ENCODE measurements at regions not wholly inside any gene's neighbourhood (a gene's known extent, or its start where the extent isn't known, plus 50 kb on each side); places are given as distances from the start of the nearest gene placed in this dataset.
"Not testable (repeated sequence)": the region's sequence is repeated elsewhere in the genome, so short reads cannot be mapped to it uniquely, and the experiment has no call there.

DNA sequence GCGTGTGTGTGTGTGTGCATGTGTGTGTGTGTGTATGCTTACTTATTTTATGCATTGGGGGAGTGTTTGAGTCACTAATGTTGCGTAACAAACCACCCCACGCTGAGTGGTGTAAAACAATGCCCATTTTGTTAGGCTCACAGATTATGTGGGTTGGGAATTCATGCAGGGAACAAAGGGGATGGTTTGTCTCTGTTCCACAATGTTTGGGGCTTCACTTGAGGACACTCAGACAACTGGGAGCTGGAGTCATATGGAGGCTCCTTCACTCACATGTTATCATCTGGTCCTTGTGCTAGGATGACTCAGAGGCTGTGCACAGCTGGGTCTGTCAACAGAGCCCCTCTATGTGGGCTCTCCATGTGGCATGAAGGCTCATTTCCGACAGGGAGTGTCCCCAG, 51.3 kb upstream of the LARGE1 start:
- no peak for DNase-seq

DNA sequence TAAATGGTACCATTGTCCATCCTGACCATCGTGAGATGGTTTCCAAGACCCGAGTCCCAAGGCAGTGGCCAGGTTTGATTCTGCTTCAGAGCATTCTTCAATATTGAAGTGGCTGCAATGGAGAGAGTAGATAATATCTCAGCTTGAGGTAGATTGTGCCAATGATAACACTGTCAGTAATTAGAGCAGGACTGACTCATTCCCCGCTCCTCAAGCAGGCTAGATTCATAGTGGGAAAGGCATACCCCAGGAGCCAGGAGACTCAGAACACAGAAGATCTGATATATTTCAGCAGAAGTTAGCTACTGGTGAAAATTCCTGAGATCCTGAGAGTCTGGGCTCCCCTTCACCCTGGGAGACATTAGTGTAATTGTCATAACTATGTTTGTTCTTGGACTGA, 55.6 kb upstream of the LARGE1 start:
- no peak for DNase-seq

DNA sequence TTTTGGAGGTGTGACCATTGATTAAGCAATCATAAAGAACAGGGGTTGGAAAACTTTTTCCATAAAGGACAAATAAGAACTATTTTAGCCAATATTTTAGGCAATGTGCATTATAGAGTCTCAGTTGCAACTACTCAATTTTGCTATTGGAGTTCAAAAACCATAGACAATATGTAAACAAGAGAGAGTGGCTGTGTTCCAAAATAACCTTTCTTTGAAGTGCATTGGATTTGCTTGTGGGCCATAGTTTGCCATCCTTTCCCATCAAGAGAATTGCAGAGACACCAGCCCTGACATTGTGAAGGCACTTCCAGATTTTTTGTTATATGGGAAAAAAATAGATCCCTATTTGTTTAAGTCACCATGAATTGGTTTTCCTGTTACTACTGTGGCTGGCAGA, 63.3 kb upstream of the LARGE1 start:
- DNase-seq = no peak

DNA sequence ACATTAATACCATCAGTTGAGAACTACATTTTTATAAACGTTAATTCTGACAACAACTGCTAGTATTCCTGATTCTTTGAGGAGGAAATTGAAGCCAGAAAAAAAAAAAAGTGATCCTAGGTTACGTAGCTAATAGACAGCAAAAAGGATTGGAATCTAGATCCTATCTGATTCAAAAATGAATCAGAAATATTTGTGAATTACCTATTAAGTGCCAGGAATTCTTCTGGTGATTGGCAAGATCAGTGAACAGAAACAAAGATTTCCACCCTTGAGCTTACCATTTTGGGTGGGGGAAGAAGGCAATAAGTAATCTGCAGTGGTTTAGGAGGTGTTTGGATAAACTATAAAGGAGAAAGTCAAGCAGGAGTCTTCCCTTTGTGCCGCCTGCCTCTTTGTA, 63.9 kb upstream of the LARGE1 start:
- DNase-seq = no peak

DNA sequence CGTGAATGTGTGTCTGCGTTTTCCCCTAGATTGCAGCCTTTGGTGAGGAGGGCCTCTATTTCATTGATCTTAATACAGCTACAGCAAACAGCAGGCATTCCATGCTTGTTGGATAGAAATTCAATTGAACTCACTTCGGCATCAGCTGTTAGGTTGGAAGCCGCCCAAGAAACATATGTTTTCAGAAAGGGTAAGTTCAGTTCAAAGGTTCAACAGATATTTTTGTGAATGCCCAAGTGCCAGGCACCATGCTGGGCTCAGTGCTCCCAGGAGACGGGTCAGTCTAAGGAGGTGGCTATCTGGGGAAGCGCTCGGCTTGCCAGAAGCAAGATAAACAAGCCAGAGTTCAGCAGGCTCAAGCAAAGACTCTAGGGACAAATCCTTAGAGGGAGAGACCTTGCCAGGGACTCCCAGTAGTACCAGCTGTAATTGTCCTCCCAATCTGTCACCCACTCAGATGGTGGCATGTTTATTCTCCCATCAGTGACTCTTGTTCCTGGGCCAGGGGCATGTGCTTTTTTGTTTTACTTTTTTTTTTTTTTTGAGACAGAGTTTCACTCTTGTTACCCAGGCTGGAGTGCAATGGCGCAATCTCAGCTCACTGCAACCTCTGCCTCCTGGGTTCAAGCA, 64.5 kb upstream of the LARGE1 start:
- DNase-seq = no peak

DNA sequence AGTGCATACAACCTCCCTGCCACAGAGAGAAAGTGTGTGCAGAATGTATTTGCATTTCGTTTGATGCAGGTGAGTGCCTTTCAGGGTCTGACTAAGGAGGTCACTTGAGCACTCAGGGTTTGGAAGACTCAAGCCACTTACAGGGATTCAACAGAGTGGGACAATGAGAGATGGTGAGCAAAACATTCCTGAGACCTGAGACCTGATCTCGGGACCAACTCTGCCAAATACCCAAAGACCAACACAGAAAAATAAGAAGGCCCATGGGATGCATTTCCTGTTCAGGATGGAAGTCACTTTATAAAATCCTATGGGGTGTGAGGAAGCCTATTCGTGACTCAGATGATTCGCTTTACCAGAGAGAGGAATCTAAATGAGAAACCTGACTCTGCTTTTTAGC, 65.2 kb upstream of the LARGE1 start:
- no peak for DNase-seq

DNA sequence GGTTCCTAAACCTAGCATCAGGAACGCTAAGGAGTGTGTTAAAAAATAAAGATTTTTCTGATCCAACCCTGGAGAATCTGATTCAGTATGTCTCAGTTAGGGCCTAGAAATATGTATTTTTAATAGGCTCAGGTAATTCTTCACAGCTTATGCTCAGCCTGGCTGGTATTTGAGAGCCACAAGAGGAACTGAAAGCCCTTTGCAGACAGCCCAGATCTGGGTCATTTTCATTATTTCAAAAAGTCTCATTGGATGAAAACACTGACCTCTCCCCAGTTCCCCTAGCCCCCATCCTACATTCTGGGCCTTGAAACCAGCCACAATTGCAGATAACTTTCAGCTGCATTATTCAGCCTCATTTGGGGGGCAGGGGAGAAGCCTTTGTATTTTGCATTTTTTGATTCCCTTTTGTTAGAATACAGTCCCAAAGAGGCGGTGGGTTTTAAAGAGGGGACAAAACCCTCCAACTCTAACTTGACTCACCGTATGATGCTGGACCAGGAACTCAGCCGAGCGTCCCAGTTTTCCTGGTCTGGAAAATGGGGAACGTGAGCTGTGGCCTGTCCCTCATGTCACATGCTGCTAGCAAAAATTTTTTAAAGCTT, 66.0 kb upstream of the LARGE1 start:
- DNase-seq = no peak

DNA sequence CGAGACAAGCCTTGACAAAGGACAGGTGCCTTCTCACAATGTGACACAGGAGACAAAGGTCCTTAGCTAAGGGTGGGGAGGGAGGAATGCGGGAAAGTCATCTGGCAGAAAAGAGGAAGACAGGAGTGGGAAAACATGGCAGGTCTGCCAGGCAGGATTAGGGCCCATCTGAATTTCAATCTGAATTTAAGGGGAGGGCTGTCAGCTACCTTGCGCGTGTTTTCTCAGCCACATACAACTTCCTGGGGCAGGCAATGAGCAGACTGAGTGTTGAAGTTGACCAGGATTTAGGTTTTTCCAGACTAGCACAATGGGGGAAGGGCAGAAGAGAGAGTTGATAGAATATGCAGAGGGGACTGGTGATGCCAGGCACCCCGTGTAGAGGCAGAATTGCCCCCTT, 66.7 kb upstream of the LARGE1 start:
- DNase-seq = no peak

DNA sequence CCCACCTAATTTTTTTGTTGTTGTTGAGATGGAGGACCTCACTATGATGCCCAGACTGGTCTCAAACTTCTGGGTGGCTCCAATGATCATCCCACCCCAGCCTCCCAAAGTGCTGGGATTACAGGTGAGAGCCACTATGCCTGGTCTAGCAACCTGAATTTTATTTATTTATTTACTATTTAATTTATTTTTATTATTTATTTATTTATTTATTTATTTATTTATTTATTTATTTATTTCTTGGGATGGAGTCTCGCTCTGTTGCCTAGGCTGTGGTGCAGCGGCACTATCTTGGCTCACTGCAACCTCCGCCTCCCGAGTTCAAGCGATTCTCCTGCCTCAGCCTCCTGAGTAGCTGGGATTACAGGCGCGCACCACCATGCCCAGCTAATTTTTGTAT, 69.0 kb upstream of the LARGE1 start:
- not testable (repeated sequence) for DNase-seq

DNA sequence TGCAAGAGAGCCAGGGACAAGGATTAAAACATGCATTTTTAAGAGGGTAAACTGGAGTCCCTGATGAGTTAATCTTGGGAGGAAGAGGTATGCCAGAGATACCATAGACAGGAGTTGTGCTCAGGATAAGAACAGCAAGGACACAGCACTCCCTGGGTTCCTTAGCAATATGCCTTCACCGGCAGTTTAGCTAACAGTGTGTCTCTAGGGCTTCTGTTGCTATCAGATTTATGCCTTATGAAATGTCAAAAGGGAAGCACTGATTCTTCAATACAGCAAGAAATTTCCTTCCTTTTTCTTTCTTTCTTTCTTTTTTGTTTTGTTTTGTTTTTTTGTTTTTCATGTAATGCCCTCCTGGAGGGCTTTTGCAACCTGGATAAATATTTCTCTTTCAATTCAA, 71.3 kb upstream of the LARGE1 start:
- no peak for DNase-seq

DNA sequence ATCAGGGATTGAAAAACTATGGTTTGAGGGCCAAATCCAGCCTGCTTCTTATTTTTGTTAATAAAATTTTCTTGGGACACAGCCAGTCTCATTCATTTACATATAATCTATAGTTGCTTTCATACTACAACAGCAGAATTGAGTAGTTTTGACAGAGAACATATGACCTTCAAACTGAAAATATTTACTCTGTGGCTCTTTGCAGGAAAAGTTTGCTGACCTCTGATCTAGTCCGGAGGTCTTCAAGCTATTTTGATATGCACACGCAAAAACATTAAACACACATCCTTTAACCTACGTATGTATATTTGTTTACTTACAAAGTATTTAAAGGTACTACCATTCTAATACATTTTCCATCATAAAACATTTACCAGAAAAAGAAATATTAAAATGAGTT, 76.5 kb upstream of the LARGE1 start:
- no peak for DNase-seq

DNA sequence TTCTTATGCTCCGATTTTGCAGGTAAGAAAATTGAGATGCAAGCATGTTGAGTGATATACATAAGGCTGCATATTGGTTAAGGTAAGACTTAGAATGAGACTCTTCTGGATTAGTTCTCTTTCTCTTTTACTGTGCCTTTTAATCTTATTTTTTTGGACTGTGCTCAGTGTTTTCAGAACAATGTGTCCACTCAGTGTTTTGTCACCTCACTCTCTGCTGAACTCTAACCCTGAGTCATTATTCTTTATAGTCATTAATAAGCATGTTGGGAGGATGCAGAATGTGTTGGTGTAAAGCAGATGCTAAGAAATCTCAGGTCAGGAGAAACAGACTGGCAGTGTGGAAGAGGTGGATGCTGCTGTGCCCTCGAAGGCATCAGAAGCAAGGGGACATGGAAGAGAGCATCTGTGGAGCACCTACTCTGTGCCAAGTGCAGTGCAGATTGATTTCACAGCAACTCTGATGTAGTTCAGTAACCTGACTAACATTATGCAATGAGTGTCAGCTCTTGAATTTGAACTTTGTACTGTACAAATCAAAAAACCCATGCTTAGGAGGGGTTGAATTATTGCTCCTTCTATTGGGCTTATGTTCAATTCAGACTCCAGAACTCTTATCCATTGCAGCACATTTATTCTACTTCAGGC, 80.7 kb upstream of the LARGE1 start:
- no peak for DNase-seq

DNA sequence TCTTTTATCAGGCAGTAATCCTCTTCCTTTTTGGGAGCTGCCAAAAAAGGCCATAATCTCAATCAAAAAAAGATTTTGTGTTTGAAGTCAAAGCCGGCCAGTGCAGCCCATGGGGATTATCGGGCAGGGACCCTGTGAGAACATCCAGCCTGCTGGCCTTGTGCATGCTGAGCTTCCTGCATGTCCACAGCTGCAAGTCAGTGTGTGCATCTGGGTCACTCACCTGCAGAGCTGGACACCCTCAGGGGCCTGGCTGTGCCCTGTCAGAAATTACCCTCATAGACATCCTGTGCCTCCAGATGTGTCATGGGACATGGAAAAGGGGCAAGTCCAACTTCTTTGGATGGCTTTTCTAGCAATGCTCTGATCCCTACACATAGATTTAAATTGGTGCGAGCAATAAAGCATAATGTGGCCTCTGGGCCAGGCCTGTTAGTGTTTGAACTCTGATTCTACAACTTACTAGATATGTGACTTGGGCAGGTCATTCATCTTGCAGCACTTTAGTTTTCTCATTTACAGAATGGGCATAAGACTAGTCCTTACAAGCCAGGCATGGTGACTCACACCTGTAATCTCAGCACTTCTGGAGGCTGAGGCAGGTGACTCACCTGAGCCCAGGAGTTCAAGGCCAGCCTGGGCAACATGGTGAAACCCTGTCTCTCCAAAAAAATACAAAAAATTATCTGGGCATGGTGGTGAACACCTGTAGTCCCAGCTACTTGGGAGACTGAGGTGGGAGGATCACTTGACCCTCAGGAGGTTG, 81.6 kb upstream of the LARGE1 start:
- DNase-seq = no peak

DNA sequence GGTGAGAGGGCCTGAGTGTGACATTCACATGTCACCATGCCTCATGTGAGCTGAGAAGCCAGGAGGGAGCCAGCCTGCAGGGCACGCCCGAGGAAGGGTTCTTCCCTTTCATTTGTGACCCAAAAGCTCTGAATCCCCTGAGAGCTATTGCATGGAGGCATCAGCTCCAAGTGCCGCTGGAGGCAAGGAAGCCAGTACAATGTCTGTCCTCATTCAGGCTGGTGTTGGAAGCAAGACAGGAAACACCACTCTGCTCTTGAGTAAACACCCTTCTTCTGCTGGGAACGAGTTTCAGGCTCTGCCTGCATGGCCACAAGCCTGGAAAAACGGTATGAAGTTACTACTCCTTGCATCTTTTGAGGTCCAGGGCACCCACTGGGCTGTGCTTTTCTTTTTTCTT, 83.8 kb upstream of the LARGE1 start:
- DNase-seq = no peak

DNA sequence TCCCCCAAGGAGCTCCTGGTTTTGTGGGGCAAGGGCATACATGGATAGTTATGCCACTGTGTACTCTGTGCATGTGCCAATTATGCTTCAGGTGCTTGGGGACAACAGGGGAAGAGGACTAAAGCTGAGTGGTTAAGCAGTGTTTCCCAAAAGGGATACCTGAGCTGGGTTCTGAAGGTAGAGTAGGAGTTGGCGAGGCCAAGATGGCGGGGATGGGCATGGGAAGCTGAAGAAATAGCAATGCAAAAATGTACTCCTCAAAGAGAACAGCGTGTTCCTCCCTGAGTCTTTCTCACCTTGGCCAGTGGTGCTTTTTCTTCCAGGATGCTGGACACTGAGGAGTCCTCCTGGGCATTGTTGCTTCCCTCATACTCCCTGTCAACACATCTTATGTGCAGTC, 90.0 kb upstream of the LARGE1 start:
- DNase-seq = no peak

DNA sequence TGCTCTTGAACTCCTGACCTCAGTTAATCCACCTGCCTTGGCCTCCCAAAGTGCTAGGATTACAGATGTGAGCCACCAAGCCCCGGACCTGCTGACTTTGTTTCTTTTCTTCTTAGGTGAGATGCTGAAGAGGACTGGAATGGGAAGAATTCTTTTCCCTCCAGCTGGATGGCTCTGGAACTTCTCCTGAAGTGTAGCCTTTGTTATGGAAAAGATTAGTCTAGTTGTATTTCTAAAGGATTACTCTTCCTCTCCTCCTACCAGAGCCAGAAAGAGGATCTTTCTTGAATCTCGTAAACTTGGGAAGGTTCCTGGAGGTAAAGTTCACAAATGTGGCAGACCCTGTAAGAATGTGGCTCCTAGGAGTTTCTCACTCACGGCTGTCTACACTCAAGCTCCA, 95.4 kb upstream of the LARGE1 start:
- DNase-seq = no peak

DNA sequence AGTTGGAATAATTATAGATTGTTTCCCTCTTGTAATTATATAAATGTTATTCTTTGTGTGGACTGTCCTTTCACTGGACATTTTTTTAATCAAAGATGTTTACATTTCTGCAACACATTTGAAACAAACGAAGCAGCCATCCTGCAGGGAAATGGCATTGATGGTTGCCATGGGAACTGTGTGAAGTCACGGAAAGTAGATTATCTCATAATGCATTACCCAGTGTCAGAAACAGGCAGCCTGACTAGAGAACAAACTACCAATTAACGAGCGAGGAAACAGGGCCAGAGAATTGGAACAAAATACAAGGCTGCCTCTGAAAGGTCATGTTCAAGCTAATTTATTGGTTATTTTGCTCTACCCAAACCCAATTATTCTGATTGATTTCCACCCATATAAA, 96.9 kb upstream of the LARGE1 start:
- no peak for DNase-seq

DNA sequence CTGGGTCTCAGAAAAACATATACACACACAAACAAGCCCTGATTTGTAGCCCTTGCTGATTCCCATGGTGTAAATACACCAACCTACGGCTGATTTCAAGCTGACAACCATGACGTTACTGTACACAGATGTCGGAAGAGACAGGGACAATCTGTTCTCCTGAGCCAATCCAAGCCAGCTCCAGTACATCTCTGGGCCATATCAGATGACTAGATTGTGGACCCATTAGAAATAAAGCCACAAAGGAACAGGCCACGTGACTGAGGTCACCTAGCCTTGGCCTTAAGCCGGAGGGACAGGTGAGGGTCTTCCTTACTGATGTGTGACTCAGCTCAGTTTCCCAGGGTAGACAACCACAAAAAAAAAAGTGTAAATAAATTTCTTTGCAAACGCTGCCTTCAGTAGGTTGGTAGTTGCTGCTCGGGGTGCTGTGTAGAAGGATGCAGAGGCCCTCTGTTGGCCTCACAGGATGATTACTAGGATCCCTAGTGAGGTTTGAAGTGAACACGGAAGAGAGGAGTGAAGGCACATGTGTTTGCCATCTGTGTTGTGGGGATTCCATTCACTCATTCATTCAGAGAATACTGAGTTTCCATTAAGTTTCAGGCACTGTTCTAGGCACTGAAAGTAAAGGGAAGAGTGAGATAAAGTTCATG, 99.0 kb upstream of the LARGE1 start:
- no peak for DNase-seq

DNA sequence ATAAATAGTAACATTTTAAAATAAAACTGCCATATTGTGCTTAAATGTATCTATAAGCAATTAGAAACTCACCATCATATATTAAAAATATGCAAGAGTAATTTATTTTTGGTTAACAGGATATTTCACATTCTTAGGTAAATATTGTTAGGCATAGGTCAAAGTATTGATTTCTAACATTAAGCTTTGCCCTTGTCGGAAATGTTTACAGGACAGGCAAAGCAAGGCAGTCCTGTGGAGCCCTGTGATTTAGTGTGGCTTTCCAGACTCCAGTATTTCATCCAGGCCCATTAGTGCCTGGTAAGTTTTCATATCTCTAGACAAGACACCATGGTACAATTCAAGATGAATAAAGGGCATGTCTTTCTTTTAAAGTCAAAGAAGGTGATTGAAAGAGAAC, 114.9 kb upstream of the LARGE1 start:
- DNase-seq = no peak

DNA sequence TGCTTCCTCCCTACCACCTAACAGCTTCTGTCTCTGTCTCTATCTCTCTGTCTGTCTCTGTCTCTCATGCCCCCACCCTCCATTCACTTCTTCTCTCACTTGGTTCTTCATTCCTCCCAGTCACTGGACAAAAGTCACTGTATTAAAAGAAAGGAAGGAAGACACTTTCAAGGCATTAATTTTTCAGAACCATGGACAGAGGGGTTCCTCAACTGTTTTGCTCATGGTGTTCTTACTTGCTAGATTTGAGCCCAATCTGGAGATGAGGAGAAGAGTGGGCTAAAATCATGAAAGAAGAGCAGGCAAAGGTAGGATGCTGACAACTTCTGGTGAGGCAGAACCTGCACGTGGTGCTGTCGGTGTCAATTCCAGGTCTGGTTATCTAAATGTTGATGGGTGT, 116.7 kb upstream of the LARGE1 start:
- DNase-seq = no peak

DNA sequence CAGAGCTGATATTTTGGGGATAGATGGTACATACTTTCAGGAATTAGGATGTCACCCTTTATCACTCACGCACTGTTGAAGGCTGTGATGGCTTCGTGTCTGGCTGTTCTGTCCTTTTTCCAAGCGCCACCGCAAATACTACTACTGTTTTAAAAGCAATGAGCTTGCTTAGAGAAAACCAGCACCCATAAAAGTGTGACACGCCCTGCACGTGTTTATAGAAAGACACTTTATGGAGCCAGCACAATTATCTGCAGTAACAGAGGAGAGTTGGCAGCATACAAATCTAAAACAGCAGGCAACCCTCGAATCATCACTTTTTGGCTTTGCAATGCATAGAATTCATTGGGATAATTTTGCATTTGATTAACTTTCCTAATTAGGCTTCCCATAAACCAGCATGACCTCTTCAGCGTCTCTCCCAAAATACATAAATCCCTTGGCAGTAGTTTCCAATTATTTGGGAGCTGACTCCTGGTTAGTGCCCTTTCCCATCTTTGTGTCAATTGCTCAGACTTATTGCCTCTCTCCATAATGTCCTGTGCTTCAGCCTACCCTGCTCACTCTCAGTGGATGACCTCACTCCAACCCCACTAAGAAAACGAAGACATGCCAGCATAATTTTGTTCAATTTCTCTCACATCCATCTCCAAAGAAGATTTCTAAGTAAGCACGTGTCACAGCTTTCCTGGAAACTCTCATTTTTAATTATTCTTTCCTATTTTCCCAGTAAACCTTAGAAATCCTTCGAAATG, 118.7 kb upstream of the LARGE1 start:
- no peak for DNase-seq

DNA sequence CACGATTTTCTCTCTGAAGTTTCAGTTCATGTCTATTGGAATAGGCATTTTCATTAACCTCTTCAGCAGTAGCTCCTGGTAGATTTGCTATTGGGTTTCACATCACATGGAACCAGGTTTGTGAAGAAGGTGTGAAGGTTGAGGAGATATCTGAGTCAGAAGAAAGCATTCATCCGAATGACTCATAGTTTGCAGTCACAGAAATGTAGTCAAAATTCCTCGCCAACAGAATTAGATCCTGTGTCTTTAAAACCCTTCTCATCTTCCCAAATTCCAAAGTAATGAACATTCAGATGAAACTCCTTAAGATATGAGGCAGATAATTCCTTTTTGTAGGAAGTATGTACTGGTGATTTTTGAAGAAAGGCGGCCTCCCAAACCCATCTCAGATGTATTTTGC, 125.0 kb upstream of the LARGE1 start:
- DNase-seq = no peak

Data from activated CD4-positive, CD25-positive, alpha-beta regulatory T cell (primary cell).